Activated T-cell treated with anti-CD3 and anti-CD28 coated beads, Interleukin-2, amount 50 U/mL, for 4 hours (primary cell): ENCODE measurements at regions not wholly inside any gene's neighbourhood (a gene's known extent, or its start where the extent isn't known, plus 50 kb on each side); places are given as distances from the start of the nearest gene placed in this dataset.
"Not testable (repeated sequence)": the region's sequence is repeated elsewhere in the genome, so short reads cannot be mapped to it uniquely, and the experiment has no call there.

Experiments used
- ATAC-seq, 2 donors: fragments of 200-7000 bp; cut with Tn5 transposase; one replicate each; pipeline ENCODE4 v1.10.0; 2021
- DNase-seq: peaks from one replicate; pipeline ENCODE4 v3.0.0-alpha.2; 2020
- H3K27me3 Mint-ChIP-seq: one replicate; pipeline ENCODE4 v1.8.0; 2021; ENCODE audit warnings: low read depth, mixed read lengths
- H3K36me3 Mint-ChIP-seq: one replicate; pipeline ENCODE4 v1.8.0; 2022; ENCODE audit warnings: mixed read lengths; ENCODE audit not compliant: insufficient read depth
- H3K4me1 Mint-ChIP-seq: one replicate; pipeline ENCODE4 v1.8.0; 2021; ENCODE audit warnings: low read depth, mixed read lengths
- H3K4me3 Mint-ChIP-seq: one replicate; pipeline ENCODE4 v1.8.0; 2021; ENCODE audit warnings: mild to moderate bottlenecking, moderate library complexity, mixed read lengths
- H3K9me3 Mint-ChIP-seq: one replicate; pipeline ENCODE4 v1.8.0; 2021; ENCODE audit warnings: mixed read lengths

DNA sequence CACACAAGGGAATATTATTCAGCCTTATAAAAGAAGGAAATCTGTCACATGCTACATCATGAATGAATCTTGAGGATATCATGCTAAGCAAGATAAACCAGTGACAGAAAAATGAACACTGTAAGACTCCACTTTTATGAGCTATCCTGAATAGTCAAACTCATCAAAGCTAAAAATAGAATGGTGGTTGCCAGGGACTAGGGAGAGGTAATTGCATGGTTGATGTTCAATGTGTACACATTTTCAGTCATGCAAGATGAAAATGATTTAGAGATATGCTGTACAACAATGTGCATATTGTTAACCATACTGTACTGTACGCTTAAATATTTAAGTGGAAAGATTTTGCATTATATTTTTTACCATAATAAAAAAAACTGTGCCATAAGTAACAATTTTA is 1349.1 kb downstream of the XPNPEP1 start:
- Mint-ChIP-seq H3K36me3 (no peaks in the 10 kb centered on the region), H3K9me3 (peaks cover 3% of the 10 kb centered on the region), H3K4me1 (no peaks in the 10 kb centered on the region), H3K27me3 (no peaks in the 10 kb centered on the region), H3K4me3 (no peak overlapping the region)
- ATAC-seq (no peak), DNase-seq (no peak)

DNA sequence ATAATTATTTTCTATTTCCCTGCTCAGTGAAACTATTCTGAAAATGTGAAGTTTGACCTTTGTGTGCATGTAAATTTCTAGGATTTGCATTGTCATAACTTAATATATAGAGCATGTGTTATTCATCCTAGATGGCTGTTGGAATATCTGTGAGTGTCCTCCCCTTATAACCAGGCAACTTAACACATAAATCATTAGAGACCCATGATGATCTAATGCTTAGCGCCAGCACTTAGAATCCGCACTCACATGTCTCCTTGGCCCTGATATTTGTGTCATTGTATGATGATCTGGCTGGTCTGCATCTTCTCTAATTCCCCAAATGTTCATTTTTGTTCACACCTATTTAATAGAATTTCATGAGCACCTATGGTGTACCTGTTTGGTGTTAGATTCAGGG is 1354.5 kb downstream of the XPNPEP1 start:
- no peaks in the 10 kb centered on the region for H3K36me3 Mint-ChIP-seq
- no peak for ATAC-seq
- H3K4me1 Mint-ChIP-seq = no peaks in the 10 kb centered on the region
- H3K9me3 Mint-ChIP-seq = peaks cover 3% of the 10 kb centered on the region
- H3K27me3 Mint-ChIP-seq = no peaks in the 10 kb centered on the region
- no peak for DNase-seq
- H3K4me3 Mint-ChIP-seq = no peak overlapping the region

DNA sequence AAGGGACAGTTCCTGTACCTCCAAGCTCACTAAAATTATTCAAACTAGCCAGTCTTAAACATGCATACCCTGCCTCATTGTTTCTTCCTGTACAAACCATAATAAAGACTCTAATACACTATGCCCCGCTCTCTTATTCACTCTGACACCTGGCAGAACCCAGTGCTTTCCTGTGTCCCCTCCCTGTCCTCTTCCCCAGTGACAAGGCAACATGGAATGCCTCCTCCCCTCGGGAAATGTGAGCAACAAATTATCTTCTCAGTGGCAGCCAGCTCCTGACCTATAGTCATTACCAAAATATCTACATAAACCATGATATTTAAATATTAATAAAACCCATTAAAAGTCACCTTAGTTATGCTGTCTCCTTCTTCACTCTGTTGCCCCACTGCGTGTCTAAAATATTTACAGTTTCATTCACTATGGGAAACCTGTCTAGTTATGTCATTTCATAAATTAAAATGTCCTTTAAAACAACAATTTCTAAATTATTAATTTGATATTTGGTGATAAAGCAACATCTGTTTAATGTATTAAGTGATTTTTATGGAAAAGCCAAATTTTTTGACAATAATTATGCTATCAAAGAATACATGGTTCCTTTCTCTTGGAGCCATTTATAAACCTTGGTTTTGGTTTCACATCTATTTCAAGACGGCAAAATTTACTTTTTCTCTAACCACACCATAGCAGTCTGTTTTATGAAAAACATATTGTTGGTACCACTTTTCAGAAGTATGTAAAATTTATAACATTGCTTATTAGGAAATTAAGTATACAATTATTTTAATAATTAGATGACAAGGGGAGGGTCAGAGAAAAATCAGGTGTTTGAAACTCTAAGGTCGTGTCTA is 1355.2 kb downstream of the XPNPEP1 start:
- Mint-ChIP-seq H3K9me3 (peaks cover 3% of the 10 kb centered on the region), H3K36me3 (no peaks in the 10 kb centered on the region), H3K27me3 (no peaks in the 10 kb centered on the region), H3K4me3 (no peak overlapping the region), H3K4me1 (no peaks in the 10 kb centered on the region)
- DNase-seq (no peak), ATAC-seq (no peak)

DNA sequence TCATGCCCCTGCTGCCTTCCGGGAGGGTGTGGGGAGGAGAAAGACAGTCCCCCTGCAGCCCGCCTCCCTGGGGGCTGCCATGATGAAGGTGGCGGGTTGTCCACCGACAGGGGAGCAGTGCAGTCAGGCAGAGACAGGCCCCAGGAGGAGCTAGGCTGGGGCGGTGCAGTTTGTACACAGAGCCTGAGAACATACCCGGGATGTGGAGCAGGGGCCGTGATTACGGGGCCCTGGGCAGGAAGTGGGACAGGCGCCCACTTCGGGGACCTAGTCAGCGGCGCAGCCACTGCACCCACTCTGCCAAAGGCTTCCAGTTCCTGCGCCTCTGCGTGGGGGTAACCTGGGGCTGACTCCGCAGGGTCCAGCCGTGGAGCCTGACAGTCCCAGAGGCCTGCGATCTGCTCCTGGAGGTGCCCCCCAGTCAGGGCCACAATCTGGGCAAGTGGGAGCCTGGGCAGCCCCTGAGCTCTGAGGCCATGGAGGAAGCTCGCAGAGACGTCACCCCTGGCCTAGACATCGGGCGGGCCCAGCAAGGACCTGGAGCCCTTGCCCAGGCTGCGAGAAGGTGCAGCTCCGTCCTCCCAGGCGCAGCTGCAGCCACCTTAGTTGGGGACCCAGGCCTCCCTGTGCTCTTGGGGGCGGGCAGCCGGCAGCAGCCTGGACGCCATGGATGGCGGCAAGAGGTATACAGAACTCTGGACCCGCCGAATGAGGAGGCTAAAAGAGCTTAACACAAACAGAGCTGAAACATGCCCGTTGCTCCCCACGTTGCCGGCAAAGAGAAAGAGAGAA is 1356.8 kb downstream of the XPNPEP1 start:
- no peak overlapping the region for H3K4me3 Mint-ChIP-seq
- ATAC-seq (peak in 1 of 2 donors; percentile 27), DNase-seq (no peak)
- H3K27me3 Mint-ChIP-seq = no peaks in the 10 kb centered on the region
- H3K36me3 Mint-ChIP-seq = no peaks in the 10 kb centered on the region
- peaks cover 3% of the 10 kb centered on the region for H3K9me3 Mint-ChIP-seq
- H3K4me1 Mint-ChIP-seq = no peaks in the 10 kb centered on the region

DNA sequence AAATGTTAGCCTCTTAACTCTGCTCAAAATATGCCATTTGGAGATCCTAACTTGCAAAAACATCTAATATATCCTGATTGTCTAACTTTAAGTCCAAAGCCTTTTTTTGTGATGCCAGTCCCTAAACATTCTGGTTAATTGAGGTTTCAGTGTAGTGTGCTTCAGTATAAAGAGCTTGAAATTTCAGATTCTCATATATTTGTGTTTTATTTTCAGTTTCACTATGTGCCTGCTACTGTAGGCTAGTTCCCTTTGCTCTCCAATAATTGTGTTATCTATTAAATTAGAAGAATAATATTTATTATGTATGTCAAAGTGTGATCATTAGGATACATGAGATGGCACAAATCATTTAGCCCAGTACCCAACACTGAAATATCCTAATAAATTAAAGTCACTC is 1361.2 kb downstream of the XPNPEP1 start:
- no peaks in the 10 kb centered on the region for H3K36me3 Mint-ChIP-seq
- ATAC-seq = no peak
- no peak for DNase-seq
- no peaks in the 10 kb centered on the region for H3K4me1 Mint-ChIP-seq
- no peak overlapping the region for H3K4me3 Mint-ChIP-seq
- no peaks in the 10 kb centered on the region for H3K27me3 Mint-ChIP-seq
- H3K9me3 Mint-ChIP-seq = no peaks in the 10 kb centered on the region

DNA sequence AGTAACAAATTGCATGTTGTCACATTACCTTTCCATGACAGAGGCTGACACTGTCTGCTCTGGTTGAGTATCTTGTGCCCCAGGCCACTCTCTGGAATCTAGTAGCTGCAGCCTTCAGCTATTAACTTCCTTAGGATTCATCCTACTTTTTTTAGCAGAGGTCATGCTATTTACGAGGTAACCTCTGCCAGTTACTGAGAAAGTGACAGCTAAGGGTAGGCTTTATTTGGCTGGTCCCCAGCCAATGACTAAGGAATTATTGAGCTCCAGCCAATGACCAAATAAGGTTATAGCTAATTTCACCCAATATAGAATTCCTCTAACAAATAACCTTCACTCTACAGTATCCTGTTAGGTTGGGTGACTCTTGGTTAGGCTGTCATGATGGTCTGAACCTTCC is 1361.7 kb downstream of the XPNPEP1 start:
- no peaks in the 10 kb centered on the region for H3K36me3 Mint-ChIP-seq
- no peaks in the 10 kb centered on the region for H3K9me3 Mint-ChIP-seq
- H3K4me1 Mint-ChIP-seq = no peaks in the 10 kb centered on the region
- DNase-seq = no peak
- no peak overlapping the region for H3K4me3 Mint-ChIP-seq
- ATAC-seq = no peak
- H3K27me3 Mint-ChIP-seq = no peaks in the 10 kb centered on the region

DNA sequence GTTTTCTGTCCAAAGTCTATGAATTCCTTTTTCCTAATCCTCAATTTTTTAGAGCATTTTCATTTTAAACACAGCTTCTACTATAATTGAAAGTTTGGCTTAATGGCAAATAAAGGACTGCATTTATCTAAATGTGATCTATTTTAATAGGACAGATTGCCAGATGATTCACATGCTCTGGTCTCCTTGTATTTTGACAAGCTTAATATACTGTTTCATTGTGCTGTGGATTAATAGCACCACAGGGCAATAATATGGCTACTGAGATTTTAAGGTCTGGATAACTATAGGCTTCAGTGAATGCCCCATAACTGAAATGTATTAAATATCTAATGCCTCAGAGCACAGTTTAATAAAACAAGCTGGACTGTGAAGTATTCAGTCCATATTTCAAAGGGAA is 1362.8 kb downstream of the XPNPEP1 start:
- H3K4me1 Mint-ChIP-seq = no peaks in the 10 kb centered on the region
- no peak for ATAC-seq
- DNase-seq = no peak
- H3K27me3 Mint-ChIP-seq = no peaks in the 10 kb centered on the region
- peaks cover 1% of the 10 kb centered on the region for H3K9me3 Mint-ChIP-seq
- H3K36me3 Mint-ChIP-seq = no peaks in the 10 kb centered on the region
- no peak overlapping the region for H3K4me3 Mint-ChIP-seq

DNA sequence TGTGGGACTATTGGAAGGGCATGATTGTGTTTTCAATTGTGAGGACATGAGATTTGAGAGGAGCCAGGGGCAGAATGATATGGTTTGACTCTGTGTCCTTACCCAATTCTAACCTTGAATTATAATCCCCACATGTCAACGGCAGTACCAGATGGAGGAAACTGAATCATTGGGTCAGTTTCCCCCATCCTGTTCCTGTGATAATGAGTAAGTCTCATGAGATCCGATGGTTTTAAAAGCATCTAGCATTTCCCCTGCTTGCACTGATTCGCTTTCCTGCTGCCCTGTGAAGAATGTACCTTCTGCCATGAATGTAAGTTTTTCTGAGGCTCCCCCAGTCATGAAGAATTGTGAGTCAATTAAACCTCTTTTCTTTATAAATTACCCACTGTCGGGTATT is 1367.1 kb downstream of the XPNPEP1 start:
- Mint-ChIP-seq H3K36me3 (no peaks in the 10 kb centered on the region), H3K9me3 (peaks cover 7% of the 10 kb centered on the region), H3K4me1 (no peaks in the 10 kb centered on the region), H3K4me3 (no peak overlapping the region), H3K27me3 (no peaks in the 10 kb centered on the region)
- ATAC-seq = no peak
- DNase-seq = no peak

DNA sequence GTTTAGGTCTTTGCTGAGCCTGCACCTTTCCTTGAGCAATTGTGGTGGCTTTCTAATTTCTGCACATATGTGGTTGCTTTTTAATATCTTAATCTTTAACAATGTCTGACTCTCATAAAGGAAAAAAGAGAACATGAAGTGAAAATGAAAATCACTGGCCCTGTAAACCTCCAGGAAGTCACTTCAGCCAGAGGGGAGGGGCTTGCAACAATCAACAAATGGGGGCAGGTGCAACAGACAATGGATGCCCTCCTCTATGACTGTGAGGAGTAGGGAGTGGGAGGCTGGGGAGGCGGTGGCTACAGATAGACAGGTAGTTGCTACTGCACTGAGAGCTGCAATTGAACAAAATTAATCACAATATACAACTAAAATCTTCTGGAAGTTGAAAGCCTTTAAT is 1377.4 kb downstream of the XPNPEP1 start:
- ATAC-seq (no peak), DNase-seq (no peak)
- Mint-ChIP-seq H3K27me3 (no peaks in the 10 kb centered on the region), H3K4me3 (no peak overlapping the region), H3K4me1 (no peaks in the 10 kb centered on the region), H3K9me3 (peaks cover 7% of the 10 kb centered on the region), H3K36me3 (no peaks in the 10 kb centered on the region)

DNA sequence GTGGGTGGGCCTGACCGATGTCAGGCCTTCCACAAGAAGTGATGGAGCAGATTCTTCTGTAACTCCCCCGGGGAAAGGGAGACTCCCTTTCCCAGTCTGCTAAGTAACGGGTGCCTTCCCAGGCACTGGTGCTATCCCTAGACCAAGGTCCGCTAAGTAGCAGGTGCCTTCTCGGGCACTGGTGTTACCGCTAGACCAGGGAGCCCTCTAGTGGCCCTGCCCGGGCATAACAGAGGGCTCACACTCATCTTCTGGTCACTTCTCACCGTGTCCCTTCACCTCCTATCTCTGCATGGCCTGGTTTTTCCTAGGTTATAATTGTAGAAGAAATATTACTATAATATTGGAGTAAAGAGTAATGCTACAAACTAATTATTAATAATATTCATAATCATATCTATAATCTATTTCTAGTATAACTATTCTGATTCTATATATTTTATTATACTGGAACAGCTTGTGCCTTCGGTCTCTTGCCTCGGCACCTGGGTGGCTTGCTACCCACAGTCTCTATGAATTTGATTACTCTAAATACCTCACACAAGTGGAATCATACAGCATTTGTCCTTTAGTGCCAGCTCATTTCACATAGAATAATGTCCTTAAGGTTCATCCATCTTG is 1378.7 kb downstream of the XPNPEP1 start:
- DNase-seq (no peak), ATAC-seq (no peak)
- no peak overlapping the region for H3K4me3 Mint-ChIP-seq

DNA sequence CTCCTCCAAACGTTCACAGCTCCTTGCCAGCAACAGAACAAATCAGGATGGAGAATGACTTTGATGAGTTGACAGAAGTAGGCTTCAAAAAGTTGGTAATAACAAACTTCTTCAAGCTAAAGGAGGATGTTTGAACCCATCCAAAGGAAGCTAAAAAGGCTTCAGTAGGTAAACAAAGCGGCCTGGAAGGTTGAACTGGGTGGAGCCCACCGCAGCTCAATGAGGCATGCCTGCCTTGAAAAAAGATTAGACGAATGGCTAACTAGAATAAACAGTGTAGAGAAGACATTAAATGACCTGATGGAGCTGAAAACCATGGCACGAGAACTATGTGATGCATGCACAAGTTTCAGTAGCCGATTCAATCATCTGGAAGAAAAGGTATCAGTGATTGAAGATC is 1369.0 kb upstream of the SORCS1 start:
- DNase-seq, H3K36me3 Mint-ChIP-seq, ATAC-seq, H3K27me3 Mint-ChIP-seq, H3K4me3 Mint-ChIP-seq, H3K4me1 Mint-ChIP-seq: not testable (repeated sequence)
- peaks cover 14% of the 10 kb centered on the region for H3K9me3 Mint-ChIP-seq

More for the DNA sequence above, 1378.7 kb downstream of the XPNPEP1 start:
- Mint-ChIP-seq H3K4me1 (no peaks in the 10 kb centered on the region), H3K36me3 (no peaks in the 10 kb centered on the region), H3K9me3 (peaks cover 7% of the 10 kb centered on the region), H3K27me3 (no peaks in the 10 kb centered on the region)

DNA sequence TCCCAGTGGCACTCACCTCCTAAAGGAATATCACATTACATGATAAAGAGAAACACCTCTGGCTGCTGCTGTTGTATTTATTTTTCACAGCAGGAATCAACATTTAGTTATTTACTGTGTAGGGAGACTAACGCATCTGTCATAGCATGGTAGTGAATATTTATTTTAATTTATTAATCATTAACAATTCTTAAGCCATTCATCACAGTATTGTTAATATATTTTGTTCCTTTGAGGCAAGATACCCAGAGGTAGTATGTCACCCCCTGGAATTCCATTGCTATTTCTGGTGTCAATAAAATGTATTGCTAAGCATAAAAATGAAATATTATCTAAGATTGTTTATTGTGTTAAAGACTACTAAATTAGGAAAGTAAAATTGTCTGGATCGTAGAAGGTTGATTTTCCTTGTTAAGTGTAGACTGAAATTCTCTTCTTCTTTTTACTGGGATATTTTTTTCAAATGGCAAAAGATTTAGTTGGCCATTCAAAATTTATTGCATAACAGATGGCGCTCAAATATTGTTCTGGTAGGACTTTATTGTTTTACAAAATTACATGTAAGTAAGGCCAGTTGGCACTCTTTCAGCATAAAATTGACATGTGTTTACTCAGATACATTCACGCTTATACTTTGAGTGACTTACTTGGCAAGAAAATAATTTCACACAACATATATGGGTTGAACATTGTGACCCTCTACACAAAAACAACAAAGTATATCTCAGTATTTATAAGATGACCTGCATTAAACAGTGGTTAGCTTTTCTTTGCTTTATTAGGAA is 1358.7 kb upstream of the SORCS1 start:
- Mint-ChIP-seq H3K9me3 (peaks cover 17% of the 10 kb centered on the region), H3K4me3 (no peak overlapping the region), H3K27me3 (no peaks in the 10 kb centered on the region), H3K4me1 (no peaks in the 10 kb centered on the region), H3K36me3 (no peaks in the 10 kb centered on the region)
- DNase-seq = no peak
- no peak for ATAC-seq

DNA sequence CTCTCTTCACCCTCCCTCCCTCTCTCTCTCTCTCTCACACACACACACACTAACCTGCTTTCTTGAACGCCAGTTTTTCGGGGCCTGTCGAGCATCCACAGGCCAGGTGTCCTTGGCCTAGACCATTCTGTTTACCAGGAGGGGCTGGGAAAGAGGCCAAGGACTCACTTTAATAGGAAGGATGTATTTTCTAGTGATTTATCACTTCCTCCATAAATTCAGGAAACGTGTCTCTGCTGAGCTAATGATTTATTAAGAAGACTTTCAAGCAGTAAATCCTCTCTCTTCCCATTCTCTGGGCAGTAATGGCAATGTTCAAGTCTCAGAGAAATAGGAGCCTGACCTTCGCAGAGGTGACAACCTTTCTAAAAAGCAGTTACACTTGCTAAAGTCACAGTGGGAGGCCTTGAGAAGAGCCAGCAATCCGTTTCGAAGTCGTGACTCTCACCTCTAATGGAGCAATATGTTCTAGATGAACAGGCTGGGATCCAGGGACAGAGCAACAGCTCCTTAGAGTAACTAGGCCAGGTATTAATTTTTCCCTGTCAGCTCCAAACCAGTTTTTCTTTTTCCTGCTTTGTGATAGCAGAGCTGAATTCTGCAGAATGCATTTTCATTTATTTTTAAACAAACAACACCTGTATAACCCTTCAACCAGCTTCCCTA is 1357.5 kb upstream of the SORCS1 start:
- Mint-ChIP-seq H3K9me3 (peaks cover 23% of the 10 kb centered on the region), H3K4me3 (no peak overlapping the region), H3K27me3 (no peaks in the 10 kb centered on the region), H3K4me1 (no peaks in the 10 kb centered on the region), H3K36me3 (no peaks in the 10 kb centered on the region)
- no peak for DNase-seq
- ATAC-seq = no peak

DNA sequence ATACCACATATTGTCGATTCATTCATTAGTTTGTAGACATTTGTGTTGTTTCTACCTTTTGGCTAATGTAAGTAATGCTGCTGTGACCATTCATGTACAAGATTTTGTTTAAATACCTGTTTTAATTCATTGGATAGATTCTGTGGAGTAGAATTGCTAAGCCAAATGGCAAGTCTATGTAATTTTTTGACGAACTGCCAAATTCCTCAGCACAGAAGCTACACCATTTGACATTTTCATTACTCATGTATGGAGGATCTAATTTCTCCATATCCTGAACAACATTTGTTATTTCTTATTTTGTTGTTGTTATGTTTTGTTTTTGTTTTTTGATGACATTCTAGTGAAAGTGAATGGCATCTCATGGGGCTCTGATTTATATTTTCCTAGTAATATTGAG is 1351.3 kb upstream of the SORCS1 start:
- DNase-seq (no peak), ATAC-seq (no peak)
- Mint-ChIP-seq H3K4me1 (no peaks in the 10 kb centered on the region), H3K27me3 (no peaks in the 10 kb centered on the region), H3K36me3 (no peaks in the 10 kb centered on the region), H3K9me3 (peaks cover 28% of the 10 kb centered on the region), H3K4me3 (no peak overlapping the region)
